ENCODE measurements at regions not wholly inside any gene's neighbourhood (a gene's known extent, or its start where the extent isn't known, plus 50 kb on each side); places are given as distances from the start of the nearest gene placed in this dataset.

DNA sequence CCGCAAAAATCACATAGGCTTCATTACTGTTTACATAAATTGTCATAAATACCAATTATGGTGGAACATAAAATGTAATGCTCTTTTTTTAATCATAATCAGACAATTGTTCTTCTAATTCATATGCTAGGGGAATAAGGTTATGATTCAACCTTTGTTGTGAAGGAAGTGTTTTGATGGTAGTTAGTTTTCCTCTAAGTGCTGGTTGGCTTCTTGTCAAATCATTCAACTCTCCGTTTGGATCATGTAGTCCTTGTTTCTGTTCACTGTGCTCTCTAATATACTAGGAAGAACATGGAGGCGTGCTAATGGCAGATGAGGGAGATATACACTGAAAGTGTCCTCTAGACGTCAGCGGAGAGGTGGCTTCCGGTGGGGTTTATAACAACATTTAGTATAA is 1938.0 kb upstream of the PIK3C3 start:
- DNase-seq, result no peak

DNA sequence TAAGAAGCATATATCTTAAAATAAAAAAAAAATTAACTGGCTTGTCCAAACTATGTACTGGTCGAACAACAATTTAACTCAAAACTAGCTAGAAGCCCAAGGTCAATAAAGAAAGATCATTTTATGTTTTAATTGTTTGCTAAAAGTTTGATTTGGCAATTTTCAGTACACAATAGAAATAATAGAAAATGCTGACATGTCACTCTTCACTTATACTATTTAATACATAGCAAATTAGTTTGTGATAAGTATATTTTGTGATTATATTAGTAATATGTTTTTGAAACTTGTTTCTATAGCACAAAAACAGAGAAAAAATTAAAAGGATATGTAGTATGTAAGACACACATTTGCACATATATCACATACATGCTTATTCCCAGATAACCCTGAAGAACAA is 1938.6 kb upstream of the PIK3C3 start:
- no peak for DNase-seq

DNA sequence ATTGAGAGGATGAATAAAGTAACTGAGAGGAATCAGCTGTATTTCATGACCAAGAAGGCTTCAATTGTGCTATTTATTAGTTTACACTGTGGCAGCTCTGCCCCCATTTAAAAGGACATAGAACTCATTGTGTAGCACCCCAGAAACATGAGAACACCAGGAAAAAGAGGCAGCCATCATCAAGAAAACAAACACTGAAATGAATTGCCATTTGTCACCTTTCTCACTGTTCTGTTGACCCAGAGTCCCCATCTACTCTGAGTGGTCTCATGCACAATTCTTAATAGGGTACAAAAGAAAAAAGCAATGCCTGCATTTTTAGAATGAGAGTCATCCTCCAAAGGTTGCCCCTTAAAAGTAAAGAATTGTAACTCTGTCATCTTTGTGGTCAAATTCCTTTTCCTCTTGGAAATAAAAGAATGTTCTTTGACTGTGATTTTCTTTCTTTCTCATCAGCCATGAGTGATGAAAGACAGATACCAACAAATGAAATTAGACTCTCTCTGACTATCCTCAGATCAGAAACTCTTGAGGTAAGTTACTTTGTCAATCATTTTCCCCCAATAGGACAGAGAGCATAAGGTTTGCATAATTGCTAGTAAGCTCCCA is 1941.9 kb upstream of the PIK3C3 start:
- DNase-seq, result no peak

DNA sequence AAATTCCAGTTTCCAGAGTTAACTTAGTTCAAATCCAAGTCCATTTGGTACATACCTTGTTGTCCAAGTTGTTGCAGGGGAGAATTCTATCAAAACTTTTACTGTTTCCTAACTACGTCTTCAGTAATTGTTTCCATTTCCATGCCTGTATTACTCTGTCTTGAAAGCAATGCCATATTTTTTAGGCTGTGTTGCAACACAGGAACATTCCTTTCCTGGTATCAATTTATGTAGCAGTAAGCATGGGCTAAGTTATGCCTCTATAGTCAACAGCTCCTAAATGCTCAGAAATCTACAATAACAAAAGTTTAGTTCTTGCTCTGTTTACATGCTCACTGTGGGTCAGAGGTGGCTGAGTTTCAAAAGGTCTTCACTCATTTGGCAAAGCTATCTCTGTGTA is 1943.8 kb upstream of the PIK3C3 start:
- no peak for DNase-seq

DNA sequence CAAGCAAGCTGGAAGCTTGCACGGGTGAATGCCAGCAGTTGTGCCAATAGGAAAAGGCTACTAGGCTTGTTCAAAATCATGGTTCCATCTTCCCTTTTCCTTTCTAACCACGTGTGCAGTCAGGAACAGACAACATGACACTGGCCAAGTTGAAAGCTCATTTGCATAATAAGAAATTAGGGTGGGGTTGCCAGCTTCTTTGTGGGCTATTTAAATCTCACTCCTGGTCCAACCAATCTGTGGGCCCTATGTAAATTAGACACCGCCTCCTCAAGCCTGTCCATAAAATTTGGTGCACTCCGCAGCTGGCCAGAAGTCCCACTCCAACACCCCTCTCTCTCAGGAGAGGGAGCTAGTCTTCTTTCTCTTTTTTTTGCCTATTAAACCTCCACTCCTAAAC is 1948.4 kb upstream of the PIK3C3 start:
- DNase-seq, result no peak

DNA sequence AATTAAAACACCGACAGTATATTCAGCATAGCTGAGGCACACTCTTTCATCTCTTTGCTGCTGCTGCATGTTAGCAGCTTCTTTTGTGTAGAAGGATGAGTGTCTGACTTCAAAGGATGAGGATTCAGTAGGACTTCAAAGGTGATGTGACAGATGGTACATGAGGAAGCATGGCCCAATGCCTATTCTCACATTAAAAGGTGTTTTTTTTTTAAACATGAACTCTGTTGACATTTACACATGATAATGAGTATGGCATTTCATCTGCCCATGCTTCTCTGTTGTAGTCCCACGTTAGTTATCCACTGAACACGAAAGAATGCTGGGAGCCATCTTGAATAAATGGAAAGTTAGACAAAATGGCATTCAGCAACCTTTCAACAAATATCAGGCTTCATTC is 1950.8 kb upstream of the PIK3C3 start:
- DNase-seq, result no peak

DNA sequence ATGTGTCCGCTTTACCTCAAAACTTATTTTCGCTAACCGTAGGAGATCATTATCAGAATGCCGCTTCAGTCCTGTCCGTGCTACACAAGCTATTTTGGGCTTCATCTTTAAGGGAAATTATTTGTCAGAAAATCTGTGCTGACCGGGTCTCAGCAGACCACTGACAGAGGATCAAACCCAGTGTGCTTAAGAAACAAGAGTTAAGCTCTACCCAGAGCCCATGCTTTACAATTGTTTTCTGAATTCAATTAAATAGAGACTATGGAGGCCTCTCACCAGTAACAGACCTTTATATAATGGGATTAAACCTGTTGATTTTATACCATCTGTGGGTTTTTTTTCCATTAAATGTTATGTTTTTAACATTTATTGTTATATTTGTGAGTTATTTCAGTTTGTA is 1956.7 kb upstream of the PIK3C3 start:
- DNase-seq, result no peak

DNA sequence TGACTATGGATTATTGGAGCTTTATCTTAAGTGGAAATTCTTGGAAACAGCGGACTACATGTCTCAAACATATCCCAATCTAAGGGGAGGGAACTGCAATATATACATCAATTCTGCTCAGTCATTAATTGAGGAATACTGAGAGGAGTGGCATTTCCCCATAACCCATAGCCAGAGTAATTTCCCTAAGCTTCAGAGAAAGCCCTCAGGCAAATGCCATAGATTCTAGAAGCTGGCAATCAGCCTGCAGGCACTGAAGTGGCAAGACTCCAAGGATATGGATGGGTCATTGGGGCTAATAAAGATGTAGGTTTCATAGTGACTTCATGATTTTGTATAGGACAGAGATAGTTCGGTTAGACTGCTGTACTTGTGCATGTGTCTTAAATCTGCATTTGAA is 1960.5 kb upstream of the PIK3C3 start:
- DNase-seq, result no peak

DNA sequence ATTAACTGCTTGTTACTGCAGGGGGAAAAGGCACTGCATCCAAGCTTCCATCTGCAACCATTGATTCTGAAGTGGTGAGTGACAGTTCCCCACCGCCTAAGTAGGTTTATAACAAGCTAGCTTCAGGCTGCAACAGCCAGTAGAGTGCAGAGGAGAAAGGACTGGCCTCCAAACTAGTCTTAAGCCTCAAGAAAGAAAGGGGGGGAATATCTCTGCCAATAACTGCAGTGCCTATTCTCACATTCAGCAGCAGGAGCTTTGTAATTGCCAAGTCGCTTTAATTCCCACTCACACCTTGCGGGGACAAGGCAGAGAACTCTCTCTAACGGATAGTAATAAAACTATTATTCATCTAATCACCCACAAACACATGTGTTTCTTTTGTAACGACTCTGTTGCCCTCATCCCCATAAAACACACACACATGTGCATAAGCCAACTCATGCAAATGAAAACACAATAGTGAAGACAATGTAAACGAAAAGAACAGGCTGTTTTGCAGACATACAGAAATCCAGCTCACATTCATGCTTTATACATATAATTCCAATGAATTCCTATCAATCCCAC is 1963.3 kb upstream of the PIK3C3 start:
- no peak for DNase-seq

DNA sequence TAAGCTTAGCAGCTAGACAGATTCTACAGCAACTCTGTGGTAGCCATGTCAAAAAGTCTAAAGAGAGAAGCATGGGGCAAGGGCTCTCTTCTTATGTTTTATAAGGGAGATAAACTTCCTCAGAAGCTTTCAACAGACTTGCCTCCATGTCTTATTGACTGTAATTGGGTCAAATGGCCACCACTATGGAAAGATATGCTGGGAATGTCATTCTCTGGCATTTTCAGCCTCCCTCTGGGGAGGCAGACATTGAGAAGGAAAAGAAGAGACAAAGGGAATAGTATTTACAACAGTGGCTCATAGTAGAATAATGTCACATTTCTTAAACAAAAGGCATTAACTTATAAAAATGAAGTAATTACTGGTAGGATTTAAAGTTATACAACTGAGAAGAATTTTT is 1964.5 kb upstream of the PIK3C3 start:
- DNase-seq, result no peak

DNA sequence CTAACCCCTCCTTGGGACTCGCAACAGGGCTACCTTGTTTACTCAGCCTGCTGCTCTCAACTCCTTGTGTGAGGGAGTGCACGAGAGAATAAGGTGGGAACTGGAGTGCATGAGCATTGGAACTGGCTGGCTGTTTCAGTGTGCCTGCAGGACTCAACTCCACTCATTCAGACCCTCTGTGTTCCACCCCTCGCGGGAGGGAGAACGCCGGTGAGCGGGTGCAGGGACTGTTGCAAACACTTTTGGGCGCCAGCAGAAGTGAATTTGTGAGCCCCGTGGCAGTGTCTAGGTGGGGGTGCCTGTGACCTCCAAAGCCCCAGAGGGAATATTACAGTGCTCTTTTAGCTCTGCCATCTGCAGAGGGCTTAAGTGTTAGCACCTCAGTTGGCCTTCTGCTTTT is 1978.3 kb upstream of the PIK3C3 start:
- no peak for DNase-seq

DNA sequence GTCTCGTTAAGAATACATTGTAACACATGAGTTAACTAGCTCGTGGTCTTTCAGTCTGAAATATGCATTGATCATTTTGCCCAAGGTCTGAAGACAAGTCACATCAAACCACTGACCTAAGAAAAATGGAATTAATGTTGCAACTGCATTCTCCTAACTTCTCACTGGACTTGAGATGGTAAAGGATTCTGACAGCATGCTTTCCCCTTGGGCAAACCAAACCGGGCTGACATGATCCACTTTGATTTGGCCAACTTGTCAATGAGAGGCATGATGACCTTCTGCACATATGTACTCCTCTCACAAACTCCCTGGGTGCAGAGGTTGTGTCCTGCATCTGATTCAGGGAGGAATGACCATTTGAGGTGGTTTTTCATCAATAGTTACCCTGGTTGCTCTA is 1982.5 kb upstream of the PIK3C3 start:
- no peak for DNase-seq

DNA sequence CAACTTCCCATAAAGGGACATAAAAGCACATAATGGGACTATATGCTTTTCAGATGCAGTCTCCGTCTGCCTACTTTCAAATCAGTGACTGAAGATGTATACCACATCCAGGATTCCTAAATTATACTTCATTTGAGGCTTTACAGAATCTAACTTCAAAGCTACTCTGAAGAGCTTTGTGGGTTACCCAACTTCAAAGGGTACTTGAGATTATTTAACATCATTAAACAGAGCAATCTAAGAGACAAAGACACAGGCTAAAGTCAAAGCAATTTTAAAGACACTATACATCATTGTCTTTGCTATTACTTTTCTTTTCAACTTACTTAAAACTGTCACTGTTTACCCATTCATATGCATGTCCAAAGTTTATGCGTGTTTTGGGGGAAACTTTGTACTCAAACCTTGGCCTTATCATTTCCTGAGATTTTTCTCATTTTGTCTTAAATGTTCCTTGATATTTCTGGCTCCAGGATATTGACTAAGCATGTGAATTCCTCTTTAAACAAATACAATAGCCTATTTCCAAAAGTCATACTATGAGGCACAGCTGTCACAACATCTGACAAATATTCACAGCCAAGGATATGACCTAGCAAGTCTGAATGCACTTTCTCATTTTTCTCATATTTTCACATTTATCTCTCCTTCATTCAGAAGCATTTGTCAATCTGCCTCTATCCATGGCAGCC is 1985.1 kb upstream of the PIK3C3 start:
- DNase-seq, result no peak

DNA sequence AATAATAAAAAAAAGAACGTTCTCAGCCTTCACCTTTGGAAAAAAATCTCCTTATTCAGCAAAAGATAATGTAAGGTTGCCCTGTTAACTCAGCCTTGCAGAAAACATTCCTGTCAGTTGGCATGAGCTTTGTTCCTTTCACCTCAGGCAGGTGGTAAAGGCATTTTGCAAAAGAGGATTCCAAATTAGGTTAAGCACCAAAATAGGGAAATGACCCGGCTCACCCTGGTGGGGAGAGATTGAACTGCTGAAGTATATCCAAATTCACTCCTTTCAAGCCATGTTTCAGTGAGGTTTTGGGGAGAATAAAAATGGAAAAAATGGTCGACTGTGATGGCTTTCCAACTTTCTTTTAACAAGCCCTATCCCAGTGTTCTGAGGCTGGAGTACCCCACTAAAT is 1988.8 kb upstream of the PIK3C3 start:
- DNase-seq, result no peak

DNA sequence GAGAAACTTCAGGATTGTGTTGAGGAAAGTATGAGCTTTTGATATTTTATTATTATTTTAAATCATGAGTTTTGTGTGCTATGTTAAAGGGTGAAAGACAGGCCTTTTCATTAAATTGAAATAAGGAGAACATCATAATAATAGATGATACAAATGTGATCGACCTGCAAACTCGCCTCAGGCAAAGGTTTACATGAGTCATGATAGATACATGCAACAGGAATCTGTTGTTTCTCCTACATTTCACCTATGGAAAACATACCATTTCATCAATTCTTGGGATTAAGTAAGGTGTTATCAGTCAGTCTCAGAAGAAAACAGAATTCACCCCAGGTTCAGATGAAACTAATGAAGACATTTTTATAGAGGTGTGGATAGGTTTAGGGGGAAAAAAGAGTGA is 1992.5 kb upstream of the PIK3C3 start:
- no peak for DNase-seq

DNA sequence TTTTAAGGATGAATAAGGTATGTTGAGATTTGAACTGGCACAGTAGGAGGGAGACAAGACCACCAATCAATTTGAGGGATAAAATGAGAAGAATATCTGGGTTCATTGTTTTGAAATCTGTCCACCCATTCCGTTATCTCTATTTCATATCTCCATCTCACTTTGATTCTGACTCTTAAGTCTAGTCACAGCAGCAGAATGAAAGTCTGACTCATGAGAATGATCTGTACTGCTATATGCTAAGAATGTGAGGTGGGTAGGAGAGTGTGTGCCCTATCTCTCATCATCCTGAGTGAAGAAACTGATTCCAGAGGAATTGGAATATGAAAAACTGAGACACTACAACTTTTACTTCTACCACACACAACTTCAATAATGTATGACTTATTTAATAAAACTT is 1994.5 kb upstream of the PIK3C3 start:
- DNase-seq, result no peak

DNA sequence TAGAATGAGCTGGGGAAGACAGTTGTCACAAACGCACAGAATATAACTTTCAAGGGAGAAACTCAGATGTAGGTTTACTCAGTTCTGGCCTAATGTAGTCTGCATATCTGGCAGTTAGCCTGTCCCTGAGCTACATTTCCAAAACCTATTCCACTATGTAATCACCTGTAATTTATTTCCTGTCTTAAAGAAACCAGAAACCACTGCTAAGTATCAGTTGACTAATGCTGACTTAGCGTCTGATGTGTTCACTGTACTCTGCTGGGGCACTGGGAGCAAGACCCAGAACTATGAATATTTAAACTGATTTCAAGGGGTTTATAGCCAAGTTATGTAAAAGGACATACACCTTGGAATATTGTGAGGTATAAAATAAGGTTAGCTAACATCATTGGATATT is 1995.2 kb upstream of the PIK3C3 start:
- DNase-seq, result no peak

DNA sequence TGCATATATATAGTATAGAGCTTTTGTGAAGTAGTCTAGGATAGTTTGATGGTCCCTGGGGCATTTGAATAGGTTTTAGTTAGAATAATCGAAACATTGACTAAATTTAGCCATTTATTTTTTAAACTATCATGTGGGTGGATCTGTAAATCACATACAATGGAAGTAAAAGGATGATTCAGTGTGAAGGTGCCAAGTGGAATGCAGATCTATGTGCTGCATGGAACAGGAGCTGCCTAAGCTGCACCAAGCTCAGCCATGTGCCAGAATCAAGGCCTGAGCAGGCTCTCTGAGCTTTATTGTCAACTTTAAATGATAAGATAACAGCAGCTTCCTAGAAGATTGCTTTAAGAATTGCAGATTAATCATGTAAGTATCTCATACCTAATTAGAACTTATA is 1996.2 kb upstream of the PIK3C3 start:
- no peak for DNase-seq

DNA sequence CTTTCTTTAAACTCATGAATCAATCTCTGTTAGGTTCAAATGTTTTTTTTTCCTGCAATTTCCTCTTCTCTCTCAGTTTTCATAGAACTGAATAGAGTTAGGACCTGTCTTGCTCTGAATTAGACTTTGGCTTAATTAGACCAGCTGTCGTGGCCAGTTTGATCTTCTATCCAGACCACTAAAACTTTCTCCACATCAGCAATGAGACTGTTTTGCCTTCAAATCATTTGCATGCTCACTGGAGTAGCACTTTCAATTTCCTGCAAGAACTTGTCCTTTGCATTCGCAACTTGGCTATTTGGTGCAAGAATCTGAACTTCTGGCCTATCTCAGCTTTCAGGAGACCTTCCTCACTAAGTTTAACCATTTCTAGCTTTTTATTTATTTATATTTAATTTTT is 2002.2 kb upstream of the PIK3C3 start:
- no peak for DNase-seq

DNA sequence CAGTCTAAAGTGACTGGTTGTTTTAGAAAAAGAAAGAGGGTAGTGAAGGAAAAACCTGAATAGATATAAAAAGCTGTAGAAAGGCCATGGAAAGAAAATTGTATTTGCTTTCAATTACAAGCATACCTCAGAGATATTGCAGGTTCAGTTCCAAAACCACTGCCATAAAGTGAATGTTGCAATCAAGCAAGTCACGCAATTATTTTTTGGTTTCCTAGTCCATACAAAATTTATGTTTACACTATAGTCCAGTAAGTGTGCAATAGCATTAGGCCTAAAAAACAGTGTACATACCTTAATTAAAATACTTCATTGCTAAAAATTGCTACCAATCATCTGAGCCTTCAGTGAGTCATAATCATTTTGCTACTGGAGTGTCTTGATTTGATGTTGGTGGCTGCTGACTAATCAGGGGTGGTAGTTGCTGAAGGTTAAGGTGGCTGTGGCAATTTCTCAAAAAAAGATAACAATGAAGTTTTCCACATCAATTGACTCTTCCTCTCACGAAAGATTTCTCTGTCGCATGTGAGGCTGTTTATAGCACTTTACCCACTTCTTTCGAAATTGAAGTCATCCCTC is 2003.8 kb upstream of the PIK3C3 start:
- no peak for DNase-seq

DNA sequence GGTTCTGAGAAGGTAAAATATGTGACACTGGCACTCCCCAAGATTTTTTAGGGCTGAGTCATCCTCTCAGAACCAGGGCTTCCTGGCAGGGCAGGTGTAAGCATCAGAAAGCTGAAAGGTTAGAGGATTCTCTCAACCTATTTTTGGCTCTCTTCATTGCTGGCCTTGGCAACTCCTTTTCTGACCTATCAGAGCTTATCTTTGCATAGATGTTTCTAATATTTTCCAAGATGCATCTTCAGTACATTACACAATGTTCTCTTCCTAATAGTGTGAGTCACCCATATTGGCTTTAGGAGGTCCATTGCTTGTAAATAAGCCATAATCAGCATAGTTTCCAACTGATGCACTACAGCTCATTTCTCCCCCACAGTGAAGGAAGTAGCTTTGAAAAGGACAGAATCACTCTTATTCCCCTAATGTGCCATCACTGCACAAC is 2008.4 kb upstream of the PIK3C3 start:
- no peak for DNase-seq

DNA sequence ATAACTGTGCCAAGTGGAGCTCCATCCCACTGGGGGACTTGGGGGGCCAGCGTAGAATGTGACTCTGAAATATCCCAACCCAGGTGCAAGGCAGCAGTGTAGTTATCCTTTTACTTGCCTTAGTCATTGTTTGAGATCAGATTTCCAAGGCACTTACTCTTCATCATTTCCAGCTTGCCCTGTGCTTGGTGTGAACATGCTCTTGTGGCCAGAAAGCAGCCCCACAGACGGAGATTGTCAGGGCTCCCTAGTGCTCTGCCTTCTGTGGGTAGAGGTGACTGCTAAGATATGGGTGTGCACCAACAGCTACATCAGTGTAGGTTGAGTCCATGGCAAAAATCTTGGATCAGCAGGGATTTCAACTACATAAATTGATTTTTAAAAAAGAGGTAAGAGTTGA is 2010.0 kb upstream of the PIK3C3 start:
- no peak for DNase-seq

DNA sequence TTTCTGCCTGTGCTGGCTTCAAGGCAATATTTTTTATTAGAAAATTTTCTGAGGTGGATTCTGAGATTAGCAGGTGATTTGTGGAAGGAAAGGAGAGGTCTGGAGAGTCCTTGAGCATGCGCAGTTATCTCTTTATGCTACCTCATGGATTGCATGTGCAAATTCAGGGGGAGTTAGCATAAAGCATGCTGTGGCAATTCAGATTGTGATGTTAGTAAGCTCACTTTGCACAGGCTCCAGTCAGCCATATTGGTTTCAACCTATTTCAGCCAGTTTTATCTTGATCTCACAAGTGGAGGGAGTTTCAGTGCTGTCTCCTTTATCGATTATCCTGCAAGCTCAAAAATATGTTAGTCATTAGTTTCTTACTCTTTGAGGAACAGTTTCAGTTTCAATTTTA is 2012.3 kb upstream of the PIK3C3 start:
- DNase-seq, result no peak
